ENCODE measurements at regions not wholly inside any gene's neighbourhood (a gene's known extent, or its start where the extent isn't known, plus 50 kb on each side); places are given as distances from the start of the nearest gene placed in this dataset.

DNA sequence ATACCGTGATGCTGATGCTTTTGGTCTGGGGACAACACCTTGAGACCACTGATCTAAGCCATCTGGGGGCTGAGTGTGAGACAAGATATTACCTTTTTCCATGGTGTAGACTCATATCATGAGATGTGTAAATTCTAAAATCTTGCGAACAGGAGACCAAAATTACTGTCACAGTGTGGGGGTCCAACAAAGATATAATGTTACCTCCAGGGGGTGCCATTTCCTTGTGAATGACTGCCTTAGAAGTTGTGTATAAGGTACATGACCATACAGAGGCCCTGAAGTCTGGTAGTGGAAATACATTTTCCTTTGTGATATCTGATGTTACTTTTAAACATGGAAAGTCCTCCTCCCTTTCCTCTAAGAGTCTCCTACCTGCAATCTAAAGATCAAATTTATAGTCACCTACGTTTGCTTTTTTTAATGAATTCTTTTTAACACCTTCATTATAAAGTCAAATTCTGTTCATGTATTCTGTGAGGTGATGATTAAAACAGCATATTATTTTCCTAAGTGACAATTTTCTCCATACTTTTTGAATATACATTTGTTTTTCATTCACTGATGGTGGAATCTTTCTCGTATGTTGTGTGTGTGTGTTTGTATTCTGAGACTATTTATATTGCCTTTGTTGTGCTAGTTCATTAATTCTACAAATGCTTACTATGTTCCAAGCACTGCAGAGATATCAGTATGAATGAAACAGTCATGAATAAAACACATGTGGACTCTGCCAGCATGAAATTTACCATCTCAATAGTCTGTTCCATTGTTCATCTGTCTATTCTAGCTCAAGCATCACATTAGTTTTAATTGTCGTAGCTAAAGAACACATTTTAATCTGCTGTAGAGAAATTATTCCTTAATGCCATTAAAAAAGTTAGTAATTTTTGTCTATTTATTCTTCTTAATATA is 113.7 kb downstream of the RFC3 start:
- peaks cover 0 to 12% (median 0%) of the 10 kb centered on the region in 12 donors for H3K4me1 ChIP-seq
- no peaks in the 10 kb centered on the region for H3K36me3 ChIP-seq
- H3K27me3 ChIP-seq, result no peaks in the 10 kb centered on the region
- WGBS, 4 donors, result 89 to 95% (median 94%) methylated on average over 5 of the region's 5 CpGs
- TF ChIP-seq, protein P1, sequence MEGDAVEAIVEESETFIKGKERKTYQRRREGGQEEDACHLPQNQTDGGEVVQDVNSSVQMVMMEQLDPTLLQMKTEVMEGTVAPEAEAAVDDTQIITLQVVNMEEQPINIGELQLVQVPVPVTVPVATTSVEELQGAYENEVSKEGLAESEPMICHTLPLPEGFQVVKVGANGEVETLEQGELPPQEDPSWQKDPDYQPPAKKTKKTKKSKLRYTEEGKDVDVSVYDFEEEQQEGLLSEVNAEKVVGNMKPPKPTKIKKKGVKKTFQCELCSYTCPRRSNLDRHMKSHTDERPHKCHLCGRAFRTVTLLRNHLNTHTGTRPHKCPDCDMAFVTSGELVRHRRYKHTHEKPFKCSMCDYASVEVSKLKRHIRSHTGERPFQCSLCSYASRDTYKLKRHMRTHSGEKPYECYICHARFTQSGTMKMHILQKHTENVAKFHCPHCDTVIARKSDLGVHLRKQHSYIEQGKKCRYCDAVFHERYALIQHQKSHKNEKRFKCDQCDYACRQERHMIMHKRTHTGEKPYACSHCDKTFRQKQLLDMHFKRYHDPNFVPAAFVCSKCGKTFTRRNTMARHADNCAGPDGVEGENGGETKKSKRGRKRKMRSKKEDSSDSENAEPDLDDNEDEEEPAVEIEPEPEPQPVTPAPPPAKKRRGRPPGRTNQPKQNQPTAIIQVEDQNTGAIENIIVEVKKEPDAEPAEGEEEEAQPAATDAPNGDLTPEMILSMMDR (IDR thresholded peaks at IDR 0.05), result peak; percentile 26 to 71 (median 57)
- TF ChIP-seq POLR2A (IDR thresholded peaks at IDR 0.05), result no peak
- H3K4me3 ChIP-seq, result no peak overlapping the region
- peak in 1 of 5 donors; percentile 20 for DNase-seq
- H3K9me3 ChIP-seq, result no peaks in the 10 kb centered on the region
- H3K27ac ChIP-seq, result no peak overlapping the region
- ATAC-seq, result peak in 3 of 4 donors; percentile 79 to 87 (median 84)
- intact Hi-C loops (cut with DNase I), result loop anchor here (1.0 to 10.0 kb wide), 10 partner anchors 137 to 1231 kb away; no protein-coding TSS in a partner anchor

DNA sequence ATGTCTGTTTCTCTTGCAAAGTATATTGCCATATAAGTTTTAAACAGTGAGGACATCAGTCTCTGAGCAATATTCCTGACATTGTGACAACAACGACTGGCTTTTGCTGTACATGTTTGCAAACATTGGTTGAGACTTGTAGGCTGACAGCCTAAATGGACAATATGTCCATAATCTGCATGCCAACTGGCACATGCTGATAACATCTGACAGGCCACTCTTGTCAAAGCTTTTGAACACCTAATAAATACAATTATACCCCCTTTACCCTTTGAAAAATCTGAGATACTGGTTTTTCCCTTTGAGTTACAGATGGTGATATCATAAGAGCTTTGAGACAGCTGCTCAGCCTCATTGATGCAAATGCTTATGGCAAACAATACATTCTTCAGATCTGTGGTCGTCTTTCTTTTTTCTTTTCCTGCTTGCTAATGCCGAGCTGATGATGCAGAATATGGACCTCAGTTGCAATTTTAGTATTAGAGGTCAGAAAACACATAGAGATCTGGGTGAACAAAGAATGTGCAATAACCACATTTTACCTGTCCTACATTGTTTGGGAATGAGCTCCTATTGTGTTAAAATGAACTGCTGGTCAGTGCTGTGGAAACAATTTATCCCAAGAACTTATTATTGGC is 114.9 kb downstream of the RFC3 start:
- Histone ChIP-seq H3K27ac (no peak overlapping the region), H3K9me3 (no peaks in the 10 kb centered on the region), H3K36me3 (no peaks in the 10 kb centered on the region), H3K27me3 (no peaks in the 10 kb centered on the region), H3K4me1 (peaks cover 0 to 12% (median 0%) of the 10 kb centered on the region in 12 donors), H3K4me3 (no peak overlapping the region)
- TF ChIP-seq, protein P1 (IDR thresholded peaks at IDR 0.05), result no peak
- no peak for TF ChIP-seq POLR2A (IDR thresholded peaks at IDR 0.05)
- 67 to 79% (median 73%) methylated on average over 3 of the region's 3 CpGs for WGBS, 4 donors
- no peak for DNase-seq
- no peak for ATAC-seq
- intact Hi-C loops (cut with DNase I), result loop anchor here (2.0 to 10.0 kb wide), 6 partner anchors 138 to 1229 kb away; no protein-coding TSS in a partner anchor

DNA sequence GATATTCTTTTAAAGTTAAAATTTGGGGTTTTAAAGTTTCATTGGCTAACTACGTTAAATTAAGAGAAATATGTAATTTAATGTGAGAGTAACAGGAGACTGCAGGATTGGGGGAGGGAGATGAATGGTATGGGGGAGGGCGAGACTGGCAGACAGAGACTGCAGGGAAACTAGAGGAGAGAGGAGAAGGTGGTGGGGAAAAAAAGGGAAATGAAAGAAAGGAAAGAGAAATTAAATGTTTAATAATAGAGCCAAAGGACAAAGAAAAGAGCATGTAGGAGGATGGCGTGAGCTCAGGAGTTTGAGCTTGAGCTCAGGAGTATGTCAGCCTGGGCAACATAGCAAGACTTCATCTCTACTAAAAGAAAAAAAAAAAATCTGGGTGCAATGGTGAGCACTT is 115.9 kb downstream of the RFC3 start:
- 85 to 97% (median 93%) methylated on average over 3 of the region's 3 CpGs for WGBS, 4 donors
- Histone ChIP-seq H3K9me3 (no peaks in the 10 kb centered on the region), H3K4me3 (no peak overlapping the region), H3K27ac (no peak overlapping the region), H3K36me3 (no peaks in the 10 kb centered on the region), H3K27me3 (no peaks in the 10 kb centered on the region), H3K4me1 (peaks cover 0 to 12% (median 0%) of the 10 kb centered on the region in 12 donors)
- intact Hi-C loops (cut with DNase I), result loop anchor here (2.0 to 10.0 kb wide), 7 partner anchors 139 to 1228 kb away; no protein-coding TSS in a partner anchor
- DNase-seq (no peak), ATAC-seq (no peak)
- no peak for TF ChIP-seq POLR2A (IDR thresholded peaks at IDR 0.05)
- TF ChIP-seq, protein P1 (IDR thresholded peaks at IDR 0.05), result no peak

DNA sequence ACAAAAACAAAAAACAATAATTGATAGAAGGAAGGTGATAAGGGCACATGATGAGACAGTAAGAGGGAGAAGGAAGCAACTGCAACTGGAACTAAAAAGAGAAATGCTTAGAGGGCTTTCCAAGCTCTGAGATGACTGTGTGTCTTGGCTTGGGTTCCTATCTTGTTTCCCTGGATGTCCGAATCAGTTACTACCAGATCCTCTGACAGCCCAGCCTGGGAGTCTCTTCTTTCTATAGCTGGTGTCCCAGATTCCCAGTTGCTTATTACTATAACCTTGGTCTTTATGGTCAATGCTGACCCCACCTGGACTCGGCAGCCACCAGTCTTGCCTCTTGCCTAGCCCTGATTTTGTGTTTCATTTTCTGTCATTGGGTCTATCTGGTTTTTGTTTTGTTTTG is 116.4 kb downstream of the RFC3 start:
- no peaks in the 10 kb centered on the region for H3K27me3 ChIP-seq
- H3K4me1 ChIP-seq, result peaks cover 0 to 12% (median 0%) of the 10 kb centered on the region in 12 donors
- TF ChIP-seq, protein P1 (IDR thresholded peaks at IDR 0.05), result no peak
- TF ChIP-seq POLR2A (IDR thresholded peaks at IDR 0.05), result no peak
- DNase-seq (no peak), ATAC-seq (no peak)
- H3K27ac ChIP-seq, result no peak overlapping the region
- no peaks in the 10 kb centered on the region for H3K9me3 ChIP-seq
- intact Hi-C loops (cut with DNase I), result loop anchor here (2.0 to 10.0 kb wide), 6 partner anchors 140 to 1228 kb away; no protein-coding TSS in a partner anchor
- no peak overlapping the region for H3K4me3 ChIP-seq
- 63 to 84% (median 74%) methylated on average over 2 of the region's 2 CpGs for WGBS, 4 donors
- H3K36me3 ChIP-seq, result no peaks in the 10 kb centered on the region

Data from heart left ventricle (tissue), 16 donors.